ENCODE measurements at regions not wholly inside any gene's neighbourhood (a gene's known extent, or its start where the extent isn't known, plus 50 kb on each side); places are given as distances from the start of the nearest gene placed in this dataset.

DNA sequence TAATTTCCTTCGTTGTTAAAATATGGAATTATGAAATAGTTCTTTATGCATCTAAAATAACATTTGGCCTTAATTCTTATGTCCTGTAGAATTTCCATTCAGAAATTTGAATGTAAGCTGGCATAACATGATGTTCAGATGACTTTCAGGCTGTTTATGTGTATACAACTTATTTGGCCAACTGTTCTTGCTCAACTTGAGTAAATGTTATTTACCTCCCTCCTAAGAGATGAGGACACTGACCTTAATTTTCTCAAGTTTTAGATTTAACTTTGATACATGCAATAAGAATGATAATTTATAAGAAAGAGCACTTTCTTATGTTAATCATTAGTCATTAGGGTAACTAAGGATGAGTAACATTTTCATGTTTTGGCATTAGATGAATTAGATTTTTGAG is 365.4 kb downstream of the AEBP2 start:
- H3K79me1 ChIP-seq (ENCODE audit: low read depth in 1 of 2, low read length in 2 of 2) = no peaks in the 10 kb centered on the region
- H3K9me3 ChIP-seq (ENCODE audit: control insufficient read depth, insufficient read depth, low read length) = no peaks in the 10 kb centered on the region; the same call in 1 of the 2 replicates
- ChIA-PET POLR2A (ENCODE audit: unreplicated experiment) (no interaction called here), CTCF (no interaction called here)
- no peak overlapping the region for H2BK120ac ChIP-seq (ENCODE audit: low read depth, low read length)
- H4K5ac ChIP-seq (ENCODE audit: low read depth, low read length) = no peak overlapping the region
- H3K4me3 ChIP-seq (ENCODE audit: insufficient read depth, low read depth, low read length) = no peak overlapping the region
- H4K20me1 ChIP-seq (ENCODE audit: insufficient read depth, low read length) = no peaks in the 10 kb centered on the region
- no CpG with 5 or more reads among the region's 1 CpG for WGBS, 2 experiments (ENCODE audit: extremely low coverage in 2 of 2, insufficient read length in 1 of 2)
- no TSS peak for BruUV-seq (replicated peaks)
- H3K9me1 ChIP-seq (ENCODE audit: insufficient read depth, low read length) = no peaks in the 10 kb centered on the region
- TF ChIP-seq, protein P1, sequence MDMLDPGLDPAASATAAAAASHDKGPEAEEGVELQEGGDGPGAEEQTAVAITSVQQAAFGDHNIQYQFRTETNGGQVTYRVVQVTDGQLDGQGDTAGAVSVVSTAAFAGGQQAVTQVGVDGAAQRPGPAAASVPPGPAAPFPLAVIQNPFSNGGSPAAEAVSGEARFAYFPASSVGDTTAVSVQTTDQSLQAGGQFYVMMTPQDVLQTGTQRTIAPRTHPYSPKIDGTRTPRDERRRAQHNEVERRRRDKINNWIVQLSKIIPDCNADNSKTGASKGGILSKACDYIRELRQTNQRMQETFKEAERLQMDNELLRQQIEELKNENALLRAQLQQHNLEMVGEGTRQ (IDR thresholded peaks at IDR 0.05; ENCODE audit: low read depth, low read length) = no peak
- no peak for TF ChIP-seq CHD1 (IDR thresholded peaks at IDR 0.05; ENCODE audit: low read depth, low read length)
- TF ChIP-seq, protein P2, sequence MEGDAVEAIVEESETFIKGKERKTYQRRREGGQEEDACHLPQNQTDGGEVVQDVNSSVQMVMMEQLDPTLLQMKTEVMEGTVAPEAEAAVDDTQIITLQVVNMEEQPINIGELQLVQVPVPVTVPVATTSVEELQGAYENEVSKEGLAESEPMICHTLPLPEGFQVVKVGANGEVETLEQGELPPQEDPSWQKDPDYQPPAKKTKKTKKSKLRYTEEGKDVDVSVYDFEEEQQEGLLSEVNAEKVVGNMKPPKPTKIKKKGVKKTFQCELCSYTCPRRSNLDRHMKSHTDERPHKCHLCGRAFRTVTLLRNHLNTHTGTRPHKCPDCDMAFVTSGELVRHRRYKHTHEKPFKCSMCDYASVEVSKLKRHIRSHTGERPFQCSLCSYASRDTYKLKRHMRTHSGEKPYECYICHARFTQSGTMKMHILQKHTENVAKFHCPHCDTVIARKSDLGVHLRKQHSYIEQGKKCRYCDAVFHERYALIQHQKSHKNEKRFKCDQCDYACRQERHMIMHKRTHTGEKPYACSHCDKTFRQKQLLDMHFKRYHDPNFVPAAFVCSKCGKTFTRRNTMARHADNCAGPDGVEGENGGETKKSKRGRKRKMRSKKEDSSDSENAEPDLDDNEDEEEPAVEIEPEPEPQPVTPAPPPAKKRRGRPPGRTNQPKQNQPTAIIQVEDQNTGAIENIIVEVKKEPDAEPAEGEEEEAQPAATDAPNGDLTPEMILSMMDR (conservative IDR thresholded peaks at IDR 0.05; ENCODE audit: low read depth, low read length) = no peak
- no peak for TF ChIP-seq MAFK (IDR thresholded peaks at IDR 0.05; ENCODE audit: low read depth, low read length)
- no peak for TF ChIP-seq POLR2A (IDR thresholded peaks at IDR 0.05; ENCODE audit: low read depth, low read length)
- no peak for TF ChIP-seq FOS (IDR thresholded peaks at IDR 0.05; ENCODE audit: low read depth, low read length)
- no peak for TF ChIP-seq CEBPB (IDR thresholded peaks at IDR 0.05; ENCODE audit: low read depth, low read length)
- H3K56ac ChIP-seq (ENCODE audit: extremely low read depth, insufficient read depth, low read length) = no peak overlapping the region
- H3K18ac ChIP-seq (ENCODE audit: low read depth, low read length) = no peak overlapping the region
- dilution Hi-C loops (cut with HindIII; ENCODE audit: low sequenced_read_pairs, unreplicated experiment) (no loop called here), in situ Hi-C loops (cut with MboI; ENCODE audit: low sequenced_read_pairs) (no loop called here), intact Hi-C loops (cut with micrococcal nuclease) (no loop called here)
- no peak overlapping the region for H2BK20ac ChIP-seq (ENCODE audit: low read depth, low read length)
- H3K27ac ChIP-seq (ENCODE audit: insufficient read depth, low read length) = no peak overlapping the region
- H2AFZ ChIP-seq (replicated peaks; ENCODE audit: low read length, poor library complexity) = no peak overlapping the region
- H3K4me2 ChIP-seq (ENCODE audit: low read depth, low read length) = no peak overlapping the region
- DNase-seq (no peak), ATAC-seq (ENCODE audit: low read depth) (no peak)
- H3K36me3 ChIP-seq (ENCODE audit: control insufficient read depth, insufficient read depth, low read length) = no peaks in the 10 kb centered on the region
- no peak overlapping the region for H2BK15ac ChIP-seq (ENCODE audit: low read depth, low read length)
- no peak overlapping the region for H3K4ac ChIP-seq (ENCODE audit: low read depth, low read length)
- H2AK5ac ChIP-seq (ENCODE audit: low read depth, low read length) = no peak overlapping the region
- H2BK5ac ChIP-seq (ENCODE audit: low read depth, low read length, poor library complexity, severe bottlenecking) = no peak overlapping the region
- no peak overlapping the region for H3K14ac ChIP-seq (replicated peaks; ENCODE audit: low read depth, low read length)
- H3K27me3 ChIP-seq (ENCODE audit: control insufficient read depth, insufficient read depth, low read length) = no peaks in the 10 kb centered on the region; the same call in 1 of the 2 replicates
- H3K23ac ChIP-seq (ENCODE audit: low read depth, low read length) = no peak overlapping the region
- H2AK9ac ChIP-seq (replicated peaks; ENCODE audit: low read depth, low read length, poor library complexity) = no peak overlapping the region
- no peaks in the 10 kb centered on the region for H3K4me1 ChIP-seq (ENCODE audit: control insufficient read depth, insufficient read depth, low read length)
- H3K9ac ChIP-seq (ENCODE audit: low read depth, low read length) = no peak overlapping the region
- no peak overlapping the region for H4K91ac ChIP-seq (ENCODE audit: insufficient read depth, low read depth, low read length)
- H4K8ac ChIP-seq (ENCODE audit: low read depth in 2 of 2, low read length in 2 of 2) = no peak overlapping the region
